Right atrium auricular region (tissue), 2 donors: ENCODE measurements at regions not wholly inside any gene's neighbourhood (a gene's known extent, or its start where the extent isn't known, plus 50 kb on each side); places are given as distances from the start of the nearest gene placed in this dataset.

ENCODE experiments used
- DNase-seq: peaks from one replicate; pipeline ENCODE4 v3.0.0-alpha.2; 2019; ENCODE audit warnings: low spot score
- H3K27ac ChIP-seq, 2 donors: fragments of 200-600 bp; sonication (generic); 1 replicate in 1 of 2; 2 replicates in 1 of 2; pipeline ENCODE4 v1.5.1; 2016 to 2019
- H3K27me3 ChIP-seq, 2 donors: fragments of 200-600 bp; sonication (generic); one replicate each; pipeline versions ENCODE4 v1.5.1 to v1.6.0; 2017 to 2019
- H3K36me3 ChIP-seq: fragments of 200-600 bp; sonication (generic); one replicate; pipeline ENCODE4 v1.5.1; 2016
- H3K4me1 ChIP-seq, 2 donors: fragments of 200-600 bp; sonication (generic); one replicate each; pipeline versions ENCODE4 v1.5.1 to v1.6.0; 2017 to 2019
- H3K4me3 ChIP-seq, 2 donors: fragments of 200-600 bp; sonication (generic); 1 replicate in 1 of 2; 2 replicates in 1 of 2; pipeline ENCODE4 v1.5.1; 2017 to 2019; ENCODE audit warnings: mild to moderate bottlenecking in 1 of 2, moderate library complexity in 1 of 2
- H3K9me3 ChIP-seq, 2 donors: fragments of 200-600 bp; sonication (generic); one replicate each; pipeline ENCODE4 v1.5.1; 2019
- CTCF ChIP-seq, 2 donors: fragments of 200-600 bp; sonication (generic); IDR thresholded peaks; one replicate each; pipeline ENCODE4 v1.5.1; 2019; ENCODE audit warnings: antibody characterized with exemption in 2 of 2

GRCh38 chr12:24759155-24759554 lies 189.7 kb downstream of the BCAT1 start:
- H3K27ac ChIP-seq = no peak overlapping the region
- no peak for DNase-seq
- no peak for TF ChIP-seq CTCF (IDR thresholded peaks at IDR 0.05)
- no peak overlapping the region for H3K4me3 ChIP-seq
- no peaks in the 10 kb centered on the region for H3K27me3 ChIP-seq
- no peaks in the 10 kb centered on the region for H3K9me3 ChIP-seq
- H3K4me1 ChIP-seq = no peaks in the 10 kb centered on the region
- no peaks in the 10 kb centered on the region for H3K36me3 ChIP-seq

- no peak overlapping the region for H3K27ac ChIP-seq
- DNase-seq = no peak
- no peaks in the 10 kb centered on the region for H3K36me3 ChIP-seq
- H3K4me1 ChIP-seq = no peaks in the 10 kb centered on the region
- H3K9me3 ChIP-seq = no peaks in the 10 kb centered on the region
- H3K4me3 ChIP-seq = no peak overlapping the region
- no peak for TF ChIP-seq CTCF (IDR thresholded peaks at IDR 0.05)
- H3K27me3 ChIP-seq = no peaks in the 10 kb centered on the region
These were observed 192.3 kb downstream of the BCAT1 start for GRCh38 chr12:24756479-24757024.

GRCh38 chr12:24754690-24755638 lies 193.9 kb downstream of the BCAT1 start:
- Histone ChIP-seq H3K27ac (no peak overlapping the region), H3K36me3 (no peaks in the 10 kb centered on the region), H3K4me1 (no peaks in the 10 kb centered on the region), H3K27me3 (no peaks in the 10 kb centered on the region), H3K9me3 (no peaks in the 10 kb centered on the region), H3K4me3 (no peak overlapping the region)
- TF ChIP-seq CTCF (IDR thresholded peaks at IDR 0.05) = no peak
- no peak for DNase-seq

- no peak for TF ChIP-seq CTCF (IDR thresholded peaks at IDR 0.05)
- DNase-seq = no peak
- Histone ChIP-seq H3K4me1 (no peaks in the 10 kb centered on the region), H3K27me3 (no peaks in the 10 kb centered on the region), H3K4me3 (no peak overlapping the region), H3K36me3 (no peaks in the 10 kb centered on the region), H3K27ac (no peak overlapping the region), H3K9me3 (no peaks in the 10 kb centered on the region)
These were observed 196.0 kb downstream of the BCAT1 start for GRCh38 chr12:24752763-24753462.

GRCh38 chr12:24751181-24751580 lies 197.7 kb downstream of the BCAT1 start:
- no peak for DNase-seq
- no peaks in the 10 kb centered on the region for H3K4me1 ChIP-seq
- no peaks in the 10 kb centered on the region for H3K36me3 ChIP-seq
- H3K9me3 ChIP-seq = no peaks in the 10 kb centered on the region
- H3K27ac ChIP-seq = no peak overlapping the region
- no peaks in the 10 kb centered on the region for H3K27me3 ChIP-seq
- H3K4me3 ChIP-seq = no peak overlapping the region
- no peak for TF ChIP-seq CTCF (IDR thresholded peaks at IDR 0.05)
